Hematopoietic multipotent progenitor cell treated with erythropoietin and hydrocortisone succinate and interleukin-3 and kit ligand, for 4 days (in vitro differentiated cells): ENCODE measurements at regions not wholly inside any gene's neighbourhood (a gene's known extent, or its start where the extent isn't known, plus 50 kb on each side); places are given as distances from the start of the nearest gene placed in this dataset.

Source experiments
- DNase-seq: peaks from one replicate; pipeline ENCODE4 v3.0.0-alpha.2; 2015

GRCh38 chr3:130029531-130030289 lies 51.9 kb upstream of the ALG1L2 start:
- peak; percentile 48 for DNase-seq
